Cardiac fibroblast (primary cell): ENCODE measurements at regions not wholly inside any gene's neighbourhood (a gene's known extent, or its start where the extent isn't known, plus 50 kb on each side); places are given as distances from the start of the nearest gene placed in this dataset.

Source experiments
- DNase-seq, 2 donors: peaks; one replicate each; pipeline versions ENCODE4 v3.0.0 to v3.0.0-alpha.2; 2010; ENCODE audit warnings: low read depth in 2 of 2
- H3K4me3 ChIP-seq, 2 donors: replicated peaks in 1 of 2; 1 replicate in 1 of 2; 2 replicates in 1 of 2; pipeline ENCODE4 v1.5.1; 2011; ENCODE audit warnings: low read depth in 2 of 2, low read length in 2 of 2, mild to moderate bottlenecking in 2 of 2, moderate library complexity in 1 of 2
- CTCF ChIP-seq: IDR thresholded peaks from one replicate; pipeline ENCODE4 v1.5.1; 2011; ENCODE audit warnings: low read depth, mild to moderate bottlenecking, low read length, inconsistent platforms

GRCh38 chr1:184810735-184811343 is 56.2 kb upstream of the EDEM3 start:
- no peak overlapping the region for H3K4me3 ChIP-seq
- DNase-seq: peak in 1 of 2 donors; percentile 48
- no peak for TF ChIP-seq CTCF

- no peak for TF ChIP-seq CTCF
- no peak overlapping the region for H3K4me3 ChIP-seq
- DNase-seq: no peak
Observed at GRCh38 chr1:184806296-184806721, 51.7 kb upstream of the EDEM3 start.

GRCh38 chr1:184805667-184806295 is 51.1 kb upstream of the EDEM3 start:
- TF ChIP-seq CTCF: peak; percentile 94
- no peak overlapping the region for H3K4me3 ChIP-seq
- peak; percentile 91 to 92 for DNase-seq
